CD4-positive, alpha-beta T cell (primary cell): ENCODE measurements at regions not wholly inside any gene's neighbourhood (a gene's known extent, or its start where the extent isn't known, plus 50 kb on each side); places are given as distances from the start of the nearest gene placed in this dataset.

ENCODE experiments used
- ATAC-seq: fragments of 200-7000 bp; cut with Tn5 transposase; one replicate; pipeline ENCODE4 v1.10.0; 2022; ENCODE audit warnings: mild to moderate bottlenecking; ENCODE audit not compliant: poor library complexity
- CTCF ChIA-PET: fragments of 350-600 bp; sonication (Branson Sonifier 250); formaldehyde crosslinking; loops from one replicate; lab custom pipeline; 2021; ENCODE audit warnings: antibody characterized with exemption, inconsistent platforms; lab: Charles Lee
- POLR2A ChIA-PET: fragments of 350-600 bp; sonication (Branson Sonifier 250); formaldehyde crosslinking; loops from one replicate; lab custom pipeline; 2021; ENCODE audit warnings: antibody characterized with exemption, inconsistent platforms; lab: Charles Lee
- DNase-seq, 14 experiments: peaks; one replicate each; pipeline ENCODE4 v3.0.0-alpha.2; 2013 to 2020; ENCODE audit warnings: mixed read lengths in 2 of 14
- H3K27ac ChIP-seq, 2 donors: one replicate each; pipeline versions ENCODE4 v1.5.1 to v1.7.0; 2013; ENCODE audit warnings: low read length in 2 of 2, low read depth in 1 of 2, mild to moderate bottlenecking in 1 of 2
- H3K27me3 ChIP-seq, 2 experiments: 1 replicate in 1 of 2; 2 replicates in 1 of 2; pipeline versions ENCODE4 v1.6.1 to v1.7.0; 2013; ENCODE audit warnings: low read length in 2 of 2, control low read depth in 1 of 2, mild to moderate bottlenecking in 1 of 2, moderate library complexity in 1 of 2; ENCODE audit not compliant: insufficient read depth in 2 of 2, control insufficient read depth in 1 of 2
- H3K36me3 ChIP-seq: one replicate; pipeline ENCODE4 v1.6.1; 2013; ENCODE audit warnings: low read length, control low read depth; ENCODE audit not compliant: insufficient read depth
- H3K4me1 ChIP-seq: one replicate; pipeline ENCODE4 v1.6.1; 2013; ENCODE audit warnings: low read length, control low read depth; ENCODE audit not compliant: insufficient read depth
- H3K4me3 ChIP-seq: one replicate; pipeline ENCODE4 v1.5.1; 2013; ENCODE audit warnings: mild to moderate bottlenecking, low read length, moderate library complexity
- H3K9me3 ChIP-seq, 2 experiments: 1 replicate in 1 of 2; 2 replicates in 1 of 2; pipeline versions ENCODE4 v1.6.1 to v1.7.0; 2013; ENCODE audit warnings: low read length in 2 of 2, mild to moderate bottlenecking in 2 of 2, control low read depth in 1 of 2, moderate library complexity in 1 of 2; ENCODE audit not compliant: control insufficient read depth in 1 of 2, insufficient read depth in 1 of 2
- H3K27ac Mint-ChIP-seq: one replicate; pipeline ENCODE4 v1.8.0; 2020; ENCODE audit warnings: mixed read lengths
- H3K27me3 Mint-ChIP-seq: one replicate; pipeline ENCODE4 v1.8.0; 2021; ENCODE audit warnings: mixed read lengths
- H3K36me3 Mint-ChIP-seq: one replicate; pipeline ENCODE4 v1.8.0; 2021; ENCODE audit warnings: low read depth, mixed read lengths
- H3K4me1 Mint-ChIP-seq: one replicate; pipeline ENCODE4 v1.8.0; 2021; ENCODE audit warnings: low read depth, mixed read lengths
- H3K4me3 Mint-ChIP-seq: one replicate; pipeline ENCODE4 v1.8.0; 2020; ENCODE audit warnings: mild to moderate bottlenecking, mixed read lengths
- H3K9me3 Mint-ChIP-seq: one replicate; pipeline ENCODE4 v1.8.0; 2020; ENCODE audit warnings: mixed read lengths
- CTCF ChIP-seq: fragments of 200-600 bp; IDR thresholded peaks from one replicate; pipeline ENCODE4 v1.8.0; 2022; ENCODE audit warnings: antibody characterized with exemption, mild to moderate bottlenecking
- intact Hi-C, 2 experiments: fragments of 100-400 bp; cut with DNase I in 1 of 2; cut with micrococcal nuclease in 1 of 2; formaldehyde crosslinking; loops; one replicate each; pipeline versions ENCODE4 v1.15.1 to v1.9.0; 2023 to 2025; cut with DNase I, micrococcal nuclease

GRCh38 chr13:50361282-50361681 lies 346.0 kb downstream of the KCNRG start:
- Mint-ChIP-seq H3K36me3 (no peaks in the 10 kb centered on the region), H3K9me3 (no peaks in the 10 kb centered on the region), H3K4me1 (peaks cover 49% of the 10 kb centered on the region), H3K4me3 (peak overlapping the region; percentile 2), H3K27me3 (no peaks in the 10 kb centered on the region), H3K27ac (no peak overlapping the region)
- DNase-seq (peak in 2 of 14 experiments; percentile 11 to 55), ATAC-seq (no peak)
- intact Hi-C loops = loop anchor here in 1 of 2 experiments (10.0 kb wide), 1 partner anchor 544 kb away; the partner anchor contains the start of gene RNASEH2B
- TF ChIP-seq CTCF = no peak
- CTCF ChIA-PET = no interaction called here
- peak overlapping the region; percentile 4 for H3K4me3 ChIP-seq
- H3K27ac ChIP-seq = no peak overlapping the region
- no peaks in the 10 kb centered on the region for H3K27me3 ChIP-seq
- POLR2A ChIA-PET = interaction anchor here (1.1 kb wide), 1 partner anchor 125 kb away, joined by 4 read pairs; no protein-coding TSS in a partner anchor
- no peaks in the 10 kb centered on the region for H3K36me3 ChIP-seq
- H3K9me3 ChIP-seq = no peaks in the 10 kb centered on the region
- H3K4me1 ChIP-seq = peaks cover 38% of the 10 kb centered on the region

DNA sequence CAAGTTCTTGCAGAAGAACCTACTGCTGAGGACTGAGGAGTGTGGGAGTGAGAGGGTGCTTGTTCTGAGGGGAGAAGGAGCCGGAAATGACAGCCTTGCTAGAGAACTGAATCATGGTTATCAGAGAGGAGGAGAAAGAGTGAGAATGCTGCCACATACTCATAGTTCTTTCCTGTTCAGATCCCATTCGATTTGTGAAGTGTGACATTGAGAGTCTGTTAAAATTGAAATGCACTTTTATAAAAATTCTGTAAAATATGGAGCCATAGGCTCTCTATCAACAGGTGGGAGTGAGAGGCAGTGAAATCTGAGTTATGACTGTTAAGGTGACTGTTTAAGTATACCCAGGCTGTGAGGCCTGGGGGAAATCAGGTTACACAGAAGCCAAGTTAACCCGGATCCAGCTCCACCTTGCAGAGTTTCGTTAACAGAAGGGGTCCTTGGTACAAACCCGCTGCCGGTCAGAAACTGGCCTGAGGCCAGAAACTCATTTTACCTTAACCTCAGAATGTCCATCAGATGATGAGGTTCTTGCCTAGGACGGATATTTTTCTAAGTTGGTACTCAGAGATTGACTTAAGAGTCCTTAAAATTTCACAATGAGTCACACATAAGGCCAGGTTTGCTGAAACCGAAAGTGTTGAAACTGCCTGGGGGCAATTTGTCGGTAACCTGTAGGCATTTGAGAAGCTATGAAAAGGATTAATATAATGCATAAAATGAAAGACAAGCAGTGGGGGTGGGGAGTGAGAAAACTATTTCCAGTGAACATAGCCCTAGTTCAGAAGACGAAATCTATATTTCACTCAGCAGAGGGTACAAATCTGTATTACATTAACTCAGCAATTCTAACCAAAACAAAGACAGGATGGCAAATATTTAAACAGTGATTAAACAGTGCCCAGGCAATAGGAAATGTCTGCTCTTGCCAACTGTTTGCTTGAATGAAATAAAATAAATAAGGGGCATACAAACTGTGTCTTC lies 350.5 kb downstream of the KCNRG start:
- TF ChIP-seq CTCF = no peak
- intact Hi-C loops = loop anchor here in 1 of 2 experiments (10.0 kb wide), 1 partner anchor 539 kb away; the partner anchor contains the start of gene RNASEH2B
- H3K4me1 Mint-ChIP-seq = peaks cover 43% of the 10 kb centered on the region

GRCh38 chr13:50366488-50367174 lies 351.4 kb downstream of the KCNRG start:
- Mint-ChIP-seq H3K4me1 (peaks cover 33% of the 10 kb centered on the region), H3K27me3 (peaks cover 4% of the 10 kb centered on the region)

More for the DNA sequence above, 350.5 kb downstream of the KCNRG start:
- Mint-ChIP-seq H3K27me3 (no peaks in the 10 kb centered on the region), H3K4me3 (peak overlapping the region; percentile 77), H3K9me3 (no peaks in the 10 kb centered on the region), H3K27ac (peak overlapping the region; percentile 89), H3K36me3 (no peaks in the 10 kb centered on the region)
- DNase-seq = peak in 12 of 14 experiments; percentile 8 to 82 (median 22)
- ChIA-PET POLR2A (interaction anchor here (0.8 to 3.3 kb wide), 8 partner anchors 14 to 1087 kb away, joined by 3 to 21 read pairs (median 3); partner anchors contain the start of gene TRIM13), CTCF (interaction anchor here (1.1 kb wide), 1 partner anchor 368 kb away, joined by 3 read pairs; the partner anchor contains the start of gene TRIM13)
- H3K36me3 ChIP-seq = no peaks in the 10 kb centered on the region
- peak overlapping the region; percentile 33 for H3K4me3 ChIP-seq
- peak; percentile 75 for ATAC-seq
- no peaks in the 10 kb centered on the region for H3K9me3 ChIP-seq
- H3K4me1 ChIP-seq = peaks cover 35% of the 10 kb centered on the region
- peak overlapping the region; percentile 24 to 80 for H3K27ac ChIP-seq
- no peaks in the 10 kb centered on the region for H3K27me3 ChIP-seq

More at GRCh38 chr13:50366488-50367174, 351.4 kb downstream of the KCNRG start:
- DNase-seq (peak in 3 of 14 experiments; percentile 36 to 67 (median 38)), ATAC-seq (no peak)
- H3K36me3 Mint-ChIP-seq = no peaks in the 10 kb centered on the region
- TF ChIP-seq CTCF = no peak
- Histone ChIP-seq H3K27ac (peak overlapping the region; percentile 24 to 80), H3K4me1 (peaks cover 31% of the 10 kb centered on the region), H3K4me3 (peak overlapping the region; percentile 33), H3K27me3 (no peaks in the 10 kb centered on the region), H3K36me3 (no peaks in the 10 kb centered on the region), H3K9me3 (no peaks in the 10 kb centered on the region)
- intact Hi-C loops = loop anchor here in 1 of 2 experiments (10.0 kb wide), 1 partner anchor 538 kb away; the partner anchor contains the start of gene RNASEH2B
- peak overlapping the region; percentile 89 for H3K27ac Mint-ChIP-seq
- CTCF ChIA-PET = interaction anchor here (1.2 kb wide), 1 partner anchor 545 kb away, joined by 3 read pairs; no protein-coding TSS in a partner anchor
- peak overlapping the region; percentile 77 for H3K4me3 Mint-ChIP-seq
- POLR2A ChIA-PET = interaction anchor here (0.8 to 3.3 kb wide), 7 partner anchors 10 to 1087 kb away, joined by 3 to 21 read pairs (median 3); partner anchors contain the start of gene TRIM13
- no peaks in the 10 kb centered on the region for H3K9me3 Mint-ChIP-seq
